Uterus (tissue), 2 donors: ENCODE measurements at regions not wholly inside any gene's neighbourhood (a gene's known extent, or its start where the extent isn't known, plus 50 kb on each side); places are given as distances from the start of the nearest gene placed in this dataset.

Experiments
- CTCF ChIP-seq, 4 experiments: fragments of 200-600 bp in 2 of 4; fragments of 450-650 bp in 2 of 4; sonication (generic) in 2 of 4; IDR thresholded peaks; one replicate each; pipeline ENCODE4 v1.5.1; 2016 to 2019; ENCODE audit warnings: antibody characterized with exemption in 4 of 4, mild to moderate bottlenecking in 2 of 4, moderate library complexity in 1 of 4
- POLR2A ChIP-seq, 2 donors: fragments of 450-650 bp; IDR thresholded peaks; one replicate each; pipeline ENCODE4 v1.6.1; 2016; ENCODE audit warnings: antibody characterized with exemption in 2 of 2, mild to moderate bottlenecking in 1 of 2, moderate library complexity in 1 of 2

DNA sequence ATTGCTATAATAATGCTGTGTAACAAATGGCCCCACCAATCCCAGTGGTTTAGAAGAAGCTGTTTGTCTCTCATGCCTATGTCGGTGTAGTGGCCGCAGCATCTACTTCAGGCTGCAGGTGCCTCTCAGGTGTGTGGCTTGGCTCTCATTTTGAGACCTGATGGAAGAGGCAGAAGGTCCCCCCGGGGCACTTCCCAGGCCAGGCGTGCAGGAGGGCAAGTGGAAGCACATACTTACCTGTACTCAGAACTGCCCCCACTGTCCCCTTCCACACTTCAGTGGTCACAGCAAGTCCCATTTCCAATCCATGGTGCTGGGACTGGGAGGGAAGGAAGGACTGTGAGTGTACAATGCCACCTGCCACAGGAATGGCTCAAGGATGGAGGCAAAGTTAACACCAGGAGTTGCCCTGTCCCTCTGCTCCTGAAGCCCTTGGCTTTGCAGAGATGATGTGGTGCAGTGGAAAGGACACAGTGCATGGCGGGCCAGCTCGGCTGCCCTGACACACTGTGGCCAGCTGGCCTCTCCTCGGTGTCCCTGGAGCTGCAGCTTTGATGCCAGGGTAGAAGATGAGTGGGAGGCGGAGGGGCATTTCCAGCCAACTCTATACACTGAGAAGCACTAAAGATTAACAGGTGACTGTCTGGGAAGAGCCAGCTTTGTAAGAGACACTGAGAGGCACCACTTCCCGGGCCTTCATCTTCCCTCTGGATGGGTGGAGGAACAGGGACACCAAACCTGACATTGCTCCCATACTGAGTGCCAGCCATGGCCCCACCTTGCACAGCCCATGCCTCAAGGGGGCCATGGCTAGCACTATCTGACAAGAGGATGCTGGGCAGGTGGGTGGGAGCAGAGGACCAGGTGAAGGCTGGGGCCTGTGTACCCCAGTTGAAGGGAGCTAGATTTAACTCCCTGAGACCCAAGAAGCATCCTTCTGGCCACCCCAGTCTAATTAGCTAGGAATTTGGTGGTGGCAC is 105.9 kb downstream of the METRNL start:
- TF ChIP-seq CTCF (IDR thresholded peaks at IDR 0.05) = no peak
- TF ChIP-seq POLR2A (IDR thresholded peaks at IDR 0.05) = no peak
